ENCODE measurements at regions not wholly inside any gene's neighbourhood (a gene's known extent, or its start where the extent isn't known, plus 50 kb on each side); places are given as distances from the start of the nearest gene placed in this dataset. TPM values are rescaled to one million over a fixed set of nuclear protein-coding genes. Genes with fewer than 3 reads are reported as not detected.

DNA sequence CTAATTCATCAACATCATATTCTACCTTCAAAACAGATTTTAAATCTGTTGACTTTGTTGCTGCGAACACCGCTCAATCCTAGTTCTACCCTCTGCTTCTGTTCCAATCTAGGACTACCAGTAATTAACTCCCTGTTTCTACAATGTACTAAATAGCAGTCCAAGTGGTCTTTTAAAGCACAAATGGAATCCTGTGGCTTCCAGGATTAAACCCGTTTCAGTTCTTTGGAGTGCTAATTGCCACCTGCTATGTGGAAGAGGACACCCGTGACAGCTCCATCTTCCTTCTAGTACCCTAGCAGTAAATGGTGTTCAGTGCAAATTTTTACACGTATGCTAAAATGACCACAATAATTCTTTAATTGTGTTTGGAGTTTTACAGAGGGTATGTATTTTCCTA is 232.1 kb downstream of the TDRD3 start:
- Histone ChIP-seq H3K36me3 (ENCODE audit: control insufficient read depth in 2 of 3, insufficient read depth in 3 of 3, low read length in 3 of 3) (no peaks in the 10 kb centered on the region), H3K27me3 (ENCODE audit: control insufficient read depth in 2 of 2, insufficient read depth in 2 of 2, low read length in 2 of 2) (no peaks in the 10 kb centered on the region), H3K27ac (ENCODE audit: low read depth, low read length) (no peak overlapping the region), H3K4me1 (ENCODE audit: control insufficient read depth in 2 of 2, insufficient read depth in 2 of 2, low read length in 2 of 2) (no peaks in the 10 kb centered on the region), H3K9me3 (ENCODE audit: control insufficient read depth in 2 of 3, low read length in 3 of 3) (no peaks in the 10 kb centered on the region), H3K4me3 (ENCODE audit: low read length) (no peak overlapping the region)
- CTCF ChIA-PET, result no interaction called here
- Mint-ChIP-seq H3K36me3 (no peaks in the 10 kb centered on the region), H3K4me1 (no peaks in the 10 kb centered on the region), H3K27ac (no peak overlapping the region), H3K9me3 (peaks cover 0 to 3% (median 0%) of the 10 kb centered on the region in 11 donors), H3K4me3 (no peak overlapping the region), H3K27me3 (peaks cover 0 to 19% (median 10%) of the 10 kb centered on the region in 5 donors)
- intact Hi-C loops (cut with micrococcal nuclease), result loop anchor here in 1 of 2 donors (10.0 kb wide), 1 partner anchor 786 kb away; the partner anchor contains the start of gene PCDH20
- no peak for DNase-seq
- POLR2A ChIA-PET, result no interaction called here
- no peak for ATAC-seq

DNA sequence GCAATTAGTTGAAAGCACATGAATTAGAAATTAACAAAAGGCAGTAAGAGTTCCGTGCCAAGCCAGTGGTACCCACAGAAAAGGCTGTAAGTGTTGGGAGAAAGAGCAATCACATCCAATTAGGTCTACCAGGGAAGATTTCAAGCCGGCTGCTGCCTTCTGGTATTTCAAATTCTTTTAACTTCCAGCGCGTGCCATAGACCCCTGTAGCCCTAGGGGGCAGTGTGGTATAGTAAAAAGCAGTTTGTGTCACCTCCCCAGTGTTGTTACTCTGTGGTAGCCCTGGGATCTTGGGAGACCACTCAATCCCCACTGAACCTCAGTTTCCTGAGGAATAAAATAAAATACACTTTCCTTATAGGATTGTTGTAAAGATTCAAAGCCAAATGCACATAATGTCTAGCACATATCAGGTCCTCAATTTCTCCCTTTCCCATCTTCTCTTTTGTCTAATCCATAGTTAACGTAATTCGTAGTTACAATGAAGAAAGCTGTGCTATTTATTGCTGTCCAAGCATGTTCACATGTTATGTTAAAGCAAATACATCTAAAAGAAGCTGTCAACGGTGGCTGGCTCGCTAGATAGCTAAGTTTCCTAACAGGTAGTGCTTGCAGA is 230.2 kb downstream of the TDRD3 start:
- CTCF ChIA-PET, result no interaction called here
- H3K36me3 Mint-ChIP-seq, result no peaks in the 10 kb centered on the region
- no peaks in the 10 kb centered on the region for H3K4me1 ChIP-seq (ENCODE audit: control insufficient read depth in 2 of 2, insufficient read depth in 2 of 2, low read length in 2 of 2)
- POLR2A ChIA-PET, result no interaction called here
- no peaks in the 10 kb centered on the region for H3K9me3 ChIP-seq (ENCODE audit: control insufficient read depth in 2 of 3, low read length in 3 of 3)
- H3K27me3 Mint-ChIP-seq, result peaks cover 0 to 31% (median 11%) of the 10 kb centered on the region in 5 donors
- no peaks in the 10 kb centered on the region for H3K36me3 ChIP-seq (ENCODE audit: control insufficient read depth in 2 of 3, insufficient read depth in 3 of 3, low read length in 3 of 3)
- intact Hi-C loops (cut with micrococcal nuclease), result loop anchor here in 1 of 2 donors (10.0 kb wide), 1 partner anchor 788 kb away; the partner anchor contains the start of gene PCDH20
- no peak overlapping the region for H3K4me3 ChIP-seq (ENCODE audit: low read length)
- no peak overlapping the region for H3K27ac ChIP-seq (ENCODE audit: low read depth, low read length)
- DNase-seq (no peak), ATAC-seq (no peak)
- H3K27ac Mint-ChIP-seq, result no peak overlapping the region
- no peaks in the 10 kb centered on the region for H3K27me3 ChIP-seq (ENCODE audit: control insufficient read depth in 2 of 2, insufficient read depth in 2 of 2, low read length in 2 of 2)
- no peaks in the 10 kb centered on the region for H3K4me1 Mint-ChIP-seq
- no peak overlapping the region for H3K4me3 Mint-ChIP-seq
- H3K9me3 Mint-ChIP-seq, result peaks cover 0 to 5% (median 0%) of the 10 kb centered on the region in 11 donors

Small RNAs in the stretch of these regions (microRNA-seq; reads per million reads assigned to microRNA genes)
- gene MIR3169 (ENCODE audit: borderline microRNAs expressed), result not detected
